HG03575 (cell line): ENCODE measurements at regions not wholly inside any gene's neighbourhood (a gene's known extent, or its start where the extent isn't known, plus 50 kb on each side); places are given as distances from the start of the nearest gene placed in this dataset.

Source experiments
- ATAC-seq: cut with Tn5 transposase; IDR thresholded peaks from one replicate; pipeline ENCODE4 v1.9.1; 2021; ENCODE audit not compliant: unreplicated experiment, insufficient number of reproducible peaks, low FRiP score; ENCODE audit errors: extremely low read depth

DNA sequence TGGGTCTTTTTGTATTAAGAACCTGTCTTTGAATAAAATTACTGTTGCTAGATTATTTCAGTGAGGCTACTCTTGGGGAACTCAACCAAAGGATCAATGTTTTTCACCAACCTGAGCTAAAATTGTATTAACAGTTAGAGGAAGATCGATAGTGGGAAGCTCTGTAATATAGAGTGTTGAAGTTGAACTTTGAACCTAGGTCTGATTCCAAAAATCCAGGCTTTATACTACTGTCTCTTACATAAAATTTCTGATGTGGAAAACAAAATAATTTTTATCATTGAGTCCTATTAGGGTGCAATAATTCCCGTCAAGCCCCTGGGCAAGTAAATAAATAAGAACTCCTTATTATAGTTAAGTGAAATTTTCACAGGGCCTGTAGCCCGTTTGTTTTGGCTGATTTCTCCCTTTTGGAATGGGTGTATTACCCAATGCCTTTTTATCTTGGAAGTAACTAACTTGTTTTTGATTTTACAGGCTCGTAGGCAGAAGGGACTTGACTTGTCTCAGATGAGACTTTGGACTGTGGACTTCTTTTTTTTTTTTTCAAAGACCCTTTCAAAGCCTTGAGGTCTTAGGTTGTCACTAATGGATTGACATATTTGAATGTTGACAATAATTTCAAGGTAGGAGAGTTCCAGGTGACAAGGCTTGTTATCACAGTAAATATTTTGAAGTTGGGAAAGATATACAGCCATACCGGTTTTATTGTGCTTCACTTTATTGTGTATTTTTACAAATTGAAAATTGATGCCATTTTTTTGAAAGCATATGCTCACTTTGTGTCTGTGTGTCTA, 276.1 kb downstream of the NFKBIZ start:
- no peak for ATAC-seq

GRCh38 chr3:102125994-102126368, 276.7 kb downstream of the NFKBIZ start:
- no peak for ATAC-seq

GRCh38 chr3:102129760-102130608, 280.7 kb downstream of the NFKBIZ start:
- ATAC-seq: no peak

- ATAC-seq: no peak
Observed at GRCh38 chr3:102132370-102132769, 283.1 kb downstream of the NFKBIZ start.

DNA sequence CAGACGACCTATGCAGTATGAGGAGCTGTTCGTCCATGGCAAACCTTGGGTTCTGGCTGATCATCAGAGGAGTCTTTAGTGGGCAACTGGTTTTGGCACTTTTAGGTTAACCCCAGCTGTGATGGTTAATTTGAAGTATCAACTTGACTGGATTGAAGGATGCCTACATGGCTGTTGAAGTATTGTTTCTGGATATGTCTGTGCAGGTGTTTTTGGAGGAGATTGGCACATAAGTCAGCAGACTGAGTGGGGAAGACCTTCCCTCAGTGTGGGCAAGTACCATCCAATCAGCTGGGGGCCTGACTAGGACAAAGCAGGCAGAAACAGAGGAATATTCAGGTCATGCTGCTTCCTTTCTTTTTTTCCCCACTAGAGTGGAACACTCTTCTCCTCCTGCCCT, 284.1 kb downstream of the NFKBIZ start:
- no peak for ATAC-seq

- no peak for ATAC-seq
Observed at GRCh38 chr3:102135316-102135715, 286.0 kb downstream of the NFKBIZ start.

DNA sequence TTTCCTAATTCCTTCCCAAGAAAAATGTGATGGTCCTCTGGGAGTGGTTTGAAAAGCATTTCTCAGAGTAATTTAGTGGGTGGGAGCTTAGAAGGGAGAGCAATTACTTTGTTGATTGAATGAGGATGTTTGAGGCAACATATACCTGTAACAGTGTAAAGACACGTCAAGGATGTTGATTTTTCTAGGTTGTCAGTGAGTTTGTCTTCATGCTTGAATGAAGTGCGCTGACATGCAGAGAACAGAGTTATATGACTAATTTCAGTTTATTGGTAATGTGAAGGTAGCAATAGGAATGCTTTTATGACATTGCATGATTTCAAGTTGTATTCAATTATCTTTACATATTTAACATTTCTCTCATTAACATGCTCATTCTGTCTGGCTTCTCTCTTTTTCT, 286.9 kb downstream of the NFKBIZ start:
- ATAC-seq: no peak

GRCh38 chr3:102140116-102140515, 290.8 kb downstream of the NFKBIZ start:
- ATAC-seq: no peak

- no peak for ATAC-seq
Observed at GRCh38 chr3:102141096-102141927, 292.0 kb downstream of the NFKBIZ start.

GRCh38 chr3:102141928-102142239, 292.6 kb downstream of the NFKBIZ start:
- no peak for ATAC-seq

DNA sequence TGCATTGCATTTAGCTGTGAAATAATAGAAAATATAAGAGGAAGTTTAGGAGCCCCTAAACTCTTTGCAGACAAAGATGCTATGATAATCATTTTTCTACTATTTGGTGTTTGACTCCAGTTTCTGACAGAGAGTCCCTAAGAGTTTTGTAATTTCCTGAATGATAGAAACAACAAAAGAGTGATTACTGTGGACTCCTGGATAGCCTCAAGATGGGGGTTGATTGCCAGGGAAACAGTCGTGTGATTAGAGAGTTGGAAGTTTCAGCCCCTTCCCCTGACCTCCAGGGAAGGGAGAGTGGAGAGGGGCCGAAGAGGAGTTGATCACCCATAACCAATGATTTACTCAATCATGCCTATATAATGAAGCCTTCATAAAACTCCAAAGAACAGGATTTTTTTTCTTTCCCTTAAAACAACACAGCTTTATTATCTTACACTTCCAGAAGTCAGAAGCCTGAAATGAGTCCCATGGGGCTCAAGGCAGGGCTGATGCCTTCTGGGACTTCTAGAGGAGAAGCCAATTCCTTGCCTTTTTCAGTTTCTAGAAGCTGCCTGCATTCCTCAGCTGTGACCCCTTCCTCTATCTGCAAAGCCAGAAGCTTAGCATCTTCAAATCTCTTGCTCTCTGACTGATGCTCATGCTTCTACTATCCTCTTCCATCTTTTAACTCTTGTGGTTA, 292.3 kb upstream of the ZPLD1 start:
- no peak for ATAC-seq

DNA sequence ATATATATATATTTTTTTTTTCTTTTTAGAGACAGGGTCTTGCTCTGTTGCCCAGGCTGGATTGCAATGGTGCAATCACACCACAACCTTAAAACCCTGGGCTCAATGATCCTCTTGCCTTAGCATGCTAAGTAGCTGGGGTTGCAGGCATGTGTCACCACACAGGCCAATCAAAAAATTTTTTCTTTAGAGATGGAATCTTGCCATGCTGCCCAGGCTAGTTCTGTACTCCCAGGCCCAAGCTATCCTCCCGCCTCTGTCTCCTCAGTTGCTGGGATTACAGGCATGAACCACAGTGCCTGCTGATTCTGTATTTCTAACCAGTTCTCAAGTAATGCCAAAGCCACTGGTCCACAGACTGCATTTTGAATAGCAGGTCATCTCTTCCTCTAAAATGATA, 291.3 kb upstream of the ZPLD1 start:
- no peak for ATAC-seq

- ATAC-seq: no peak
Observed at GRCh38 chr3:102144063-102144462, 290.8 kb upstream of the ZPLD1 start.

DNA sequence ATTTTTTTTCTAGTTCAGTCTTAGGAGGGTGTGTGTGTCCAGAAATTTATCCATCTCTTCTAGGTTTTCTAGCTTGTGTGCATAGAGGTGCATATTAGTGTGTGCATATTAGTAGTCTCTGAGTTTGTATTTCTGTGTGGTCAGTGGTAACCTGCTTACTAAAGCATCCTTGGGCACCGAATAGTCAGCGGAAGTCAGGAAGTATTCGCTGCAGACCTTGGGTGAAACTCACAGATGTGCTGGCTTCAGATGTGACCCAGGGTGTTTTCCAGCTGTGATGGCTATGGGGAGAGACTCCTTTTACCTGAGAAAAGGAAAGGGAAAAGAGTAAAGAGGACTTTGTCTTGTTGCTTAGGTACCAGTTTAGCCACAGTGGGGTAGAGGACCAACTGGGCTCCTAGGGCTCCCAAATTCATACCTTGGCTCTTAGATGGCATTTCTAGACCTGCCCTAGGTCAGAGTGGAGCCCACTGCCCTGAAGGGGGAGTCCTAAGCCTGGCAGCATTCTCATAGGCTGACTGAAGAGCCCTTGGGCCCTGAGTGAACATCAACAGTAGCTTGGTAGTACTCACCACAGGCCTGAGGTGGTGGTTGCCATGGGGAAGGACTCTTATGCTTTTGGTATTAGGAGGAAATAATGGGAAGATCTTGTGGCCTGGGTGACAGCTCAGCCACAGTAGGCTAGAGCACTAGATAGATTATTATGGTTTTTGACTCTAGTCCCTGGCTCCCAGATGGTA, 286.0 kb upstream of the ZPLD1 start:
- ATAC-seq: no peak

DNA sequence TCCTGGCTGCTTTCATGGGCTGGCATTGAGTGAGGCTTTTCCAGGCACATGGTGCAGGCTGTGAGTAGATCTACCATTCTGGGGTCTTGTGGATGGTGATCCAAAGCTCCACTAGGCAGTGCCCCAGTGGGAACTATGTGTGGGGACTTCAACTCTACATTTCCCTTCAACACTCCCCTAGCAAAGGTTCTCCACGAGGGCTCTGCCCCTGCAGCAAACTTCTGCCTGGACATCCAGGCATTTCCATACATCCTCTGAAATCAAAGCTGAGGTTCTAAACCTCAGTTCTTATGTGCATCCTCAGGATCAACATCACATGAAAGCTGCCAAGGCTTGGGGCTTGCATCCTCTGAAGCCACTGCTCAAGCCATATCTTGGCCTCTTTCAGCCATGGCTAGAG, 282.9 kb upstream of the ZPLD1 start:
- no peak for ATAC-seq

- no peak for ATAC-seq
Observed at GRCh38 chr3:102156426-102156825, 278.4 kb upstream of the ZPLD1 start.

DNA sequence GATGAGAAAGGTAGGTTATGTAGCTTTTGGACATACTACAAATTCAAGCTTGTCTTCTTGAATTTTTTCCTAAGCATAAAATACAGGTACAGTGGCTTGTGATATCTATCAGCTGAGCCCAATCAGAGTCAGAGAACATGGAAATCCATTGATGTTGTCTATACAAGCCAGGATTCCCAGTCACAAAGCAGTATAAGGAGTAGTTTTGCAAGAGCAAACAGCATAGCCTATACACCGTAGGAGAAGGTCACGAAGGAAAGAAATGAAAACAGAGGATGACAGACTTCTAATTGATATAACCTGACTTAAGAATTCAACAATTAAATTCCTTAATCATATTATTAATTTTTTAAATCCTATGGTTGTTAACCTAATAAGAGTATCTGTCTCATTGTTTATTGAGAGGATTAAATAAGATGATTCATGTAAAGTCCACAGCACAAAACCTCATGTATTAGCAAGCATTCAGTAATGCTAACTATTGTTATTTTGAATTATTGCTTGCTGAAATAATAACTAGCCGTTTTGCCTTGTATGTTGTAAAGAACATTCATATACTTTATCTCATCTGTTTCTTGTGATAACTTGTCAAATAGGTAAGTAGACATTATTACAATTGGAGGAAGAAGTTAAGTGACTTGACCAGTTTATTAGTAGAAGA, 276.6 kb upstream of the ZPLD1 start:
- no peak for ATAC-seq

- ATAC-seq: no peak
Observed at GRCh38 chr3:102159810-102160451, 274.9 kb upstream of the ZPLD1 start.
